ENCODE measurements at regions not wholly inside any gene's neighbourhood (a gene's known extent, or its start where the extent isn't known, plus 50 kb on each side); places are given as distances from the start of the nearest gene placed in this dataset.

DNA sequence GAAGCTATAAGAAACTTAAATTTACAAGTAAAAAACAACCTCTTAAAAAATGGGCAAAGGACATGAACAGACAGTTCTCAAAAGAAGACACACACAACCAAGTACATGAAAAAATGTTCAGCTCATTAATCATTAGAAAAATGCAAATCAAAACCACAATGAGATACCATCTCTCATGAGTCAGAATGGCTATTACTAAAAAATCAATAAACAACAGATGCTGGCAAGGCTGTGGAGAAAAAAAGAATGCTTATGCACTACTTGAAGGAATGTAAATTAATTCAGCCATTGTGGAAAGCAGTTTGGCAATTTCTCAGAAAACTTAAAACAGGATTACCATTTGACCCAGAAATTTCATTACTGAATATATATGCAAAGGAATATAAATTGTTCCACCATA is 666.3 kb upstream of the GRIA3 start:
- TF ChIP-seq, protein P1, sequence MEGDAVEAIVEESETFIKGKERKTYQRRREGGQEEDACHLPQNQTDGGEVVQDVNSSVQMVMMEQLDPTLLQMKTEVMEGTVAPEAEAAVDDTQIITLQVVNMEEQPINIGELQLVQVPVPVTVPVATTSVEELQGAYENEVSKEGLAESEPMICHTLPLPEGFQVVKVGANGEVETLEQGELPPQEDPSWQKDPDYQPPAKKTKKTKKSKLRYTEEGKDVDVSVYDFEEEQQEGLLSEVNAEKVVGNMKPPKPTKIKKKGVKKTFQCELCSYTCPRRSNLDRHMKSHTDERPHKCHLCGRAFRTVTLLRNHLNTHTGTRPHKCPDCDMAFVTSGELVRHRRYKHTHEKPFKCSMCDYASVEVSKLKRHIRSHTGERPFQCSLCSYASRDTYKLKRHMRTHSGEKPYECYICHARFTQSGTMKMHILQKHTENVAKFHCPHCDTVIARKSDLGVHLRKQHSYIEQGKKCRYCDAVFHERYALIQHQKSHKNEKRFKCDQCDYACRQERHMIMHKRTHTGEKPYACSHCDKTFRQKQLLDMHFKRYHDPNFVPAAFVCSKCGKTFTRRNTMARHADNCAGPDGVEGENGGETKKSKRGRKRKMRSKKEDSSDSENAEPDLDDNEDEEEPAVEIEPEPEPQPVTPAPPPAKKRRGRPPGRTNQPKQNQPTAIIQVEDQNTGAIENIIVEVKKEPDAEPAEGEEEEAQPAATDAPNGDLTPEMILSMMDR (IDR thresholded peaks at IDR 0.05): no peak
- TF ChIP-seq EP300 (IDR thresholded peaks at IDR 0.05): no peak
- TF ChIP-seq POLR2A (IDR thresholded peaks at IDR 0.05): no peak
- TF ChIP-seq POLR2AphosphoS5 (IDR thresholded peaks at IDR 0.05): no peak
